A549 (cell line): ENCODE measurements at regions not wholly inside any gene's neighbourhood (a gene's known extent, or its start where the extent isn't known, plus 50 kb on each side); places are given as distances from the start of the nearest gene placed in this dataset.

Experiments used
- ATAC-seq, 2 experiments: fragments of 200-7000 bp in 1 of 2; fragments of >200 bp in 1 of 2; cut with Nextera tagmentation in 1 of 2; cut with Tn5 transposase in 1 of 2; 3 replicates each; pipeline versions ENCODE4 v1.8.0 to v1.9.1; 2018 to 2020; ENCODE audit warnings: mild to moderate bottlenecking in 1 of 2, moderate library complexity in 1 of 2
- CTCF ChIA-PET: fragments of 300-600 bp; sonication (Branson Sonifier 250); formaldehyde crosslinking; extraction: SDS; loops from one replicate; lab custom pipeline; 2021; ENCODE audit warnings: antibody characterized with exemption, inconsistent platforms; lab: Yijun Ruan, JAX
- POLR2A ChIA-PET: fragments of 350-600 bp; formaldehyde crosslinking; extraction: SDS; loops from one replicate; lab custom pipeline; 2021; ENCODE audit warnings: antibody characterized with exemption, inconsistent platforms; lab: Yijun Ruan, JAX
- DNase-seq, 2 experiments: peaks; one replicate each; pipeline versions ENCODE4 v3.0.0 to v3.0.0-alpha.2; 2011 to 2016; ENCODE audit warnings: low read depth in 1 of 2, low spot score in 1 of 2
- FAIRE-seq: peaks from 2 replicates; lab custom pipeline; 2011; peaks lifted over from hg19 to GRCh38; lab: Jason Lieb, UNC
- H3K27ac ChIP-seq, 2 experiments: fragments of >200 bp; sonication (Bioruptor Twin); formaldehyde crosslinking; 3 replicates each; pipeline ENCODE4 v1.5.1; 2016 to 2017
- H3K4me1 ChIP-seq: fragments of >200 bp; sonication (Bioruptor Twin); formaldehyde crosslinking; 3 replicates; pipeline ENCODE4 v1.6.1; 2016
- H3K4me2 ChIP-seq: fragments of >200 bp; sonication (Bioruptor Twin); formaldehyde crosslinking; 3 replicates; pipeline ENCODE4 v1.6.1; 2016
- H3K4me3 ChIP-seq: fragments of >200 bp; sonication (Bioruptor Twin); formaldehyde crosslinking; 3 replicates; pipeline ENCODE4 v1.5.1; 2016
- H3K9me3 ChIP-seq: fragments of >200 bp; sonication (Bioruptor Twin); formaldehyde crosslinking; 3 replicates; pipeline ENCODE4 v1.6.1; 2016
- BCL3 ChIP-seq: fragments of >200 bp; sonication (Bioruptor Twin); formaldehyde crosslinking; IDR thresholded peaks from 3 replicates; pipeline ENCODE4 v1.6.1; 2016
- BHLHE40 ChIP-seq: IDR thresholded peaks from 2 replicates; pipeline ENCODE4 v1.6.1; 2012; ENCODE audit warnings: low read depth, low read length, inconsistent platforms
- CEBPB ChIP-seq, 2 experiments: fragments of >200 bp in 1 of 2; sonication (Bioruptor Twin) in 1 of 2; formaldehyde crosslinking in 1 of 2; IDR thresholded peaks; 2 replicates each; pipeline ENCODE4 v1.6.1; 2012 to 2016
- CTCF ChIP-seq: fragments of >200 bp; sonication (Bioruptor Twin); formaldehyde crosslinking; IDR thresholded peaks from 3 replicates; pipeline ENCODE4 v1.5.1; 2016
- E2F6 ChIP-seq: IDR thresholded peaks from 2 replicates; pipeline ENCODE4 v1.6.1; 2012; ENCODE audit warnings: low read depth, borderline replicate concordance
- GATA3 ChIP-seq: IDR thresholded peaks from 2 replicates; pipeline ENCODE4 v1.6.1; 2012; ENCODE audit warnings: borderline replicate concordance
- HEYL ChIP-seq: fragments of 250-450 bp; sonication (Bioruptor Pico); IDR thresholded peaks from 2 replicates; pipeline ENCODE4 v1.8.0; 2021; ENCODE audit warnings: mild to moderate bottlenecking, moderate library complexity
- HOXA7 ChIP-seq: fragments of 250-450 bp; sonication (Bioruptor Pico); IDR thresholded peaks from 2 replicates; pipeline ENCODE4 v1.5.0; 2020; ENCODE audit warnings: mild to moderate bottlenecking, moderate library complexity
- HOXB5 ChIP-seq: fragments of 250-450 bp; sonication (Bioruptor Pico); IDR thresholded peaks from 2 replicates; pipeline ENCODE4 v1.5.0; 2020; ENCODE audit warnings: mild to moderate bottlenecking, moderate library complexity
- JUNB ChIP-seq: fragments of >200 bp; sonication (Bioruptor Twin); formaldehyde crosslinking; IDR thresholded peaks from 2 replicates; pipeline ENCODE4 v1.6.1; 2016
- MYC ChIP-seq: IDR thresholded peaks from 2 replicates; pipeline ENCODE4 v1.6.1; 2012; ENCODE audit warnings: mild to moderate bottlenecking, inconsistent platforms, low read length, improper control_type of control experiment, borderline replicate concordance
- POLR2AphosphoS2 ChIP-seq: conservative IDR thresholded peaks from 2 replicates; pipeline ENCODE4 v1.6.1; 2012; ENCODE audit warnings: low read length, improper control_type of control experiment, inconsistent platforms
- RARB ChIP-seq: fragments of 250-450 bp; sonication (Bioruptor Pico); IDR thresholded peaks from 2 replicates; pipeline ENCODE4 v1.8.0; 2021; ENCODE audit warnings: mild to moderate bottlenecking, moderate library complexity
- RCOR1 ChIP-seq: fragments of 150-350 bp; IDR thresholded peaks from 2 replicates; pipeline ENCODE4 v1.6.1; 2014; ENCODE audit warnings: antibody characterized with exemption, low read length, low read depth
- SMC3 ChIP-seq: fragments of >200 bp; sonication (Bioruptor Twin); formaldehyde crosslinking; IDR thresholded peaks from 3 replicates; pipeline ENCODE4 v1.6.1; 2018; ENCODE audit warnings: inconsistent platforms
- TFCP2L1 ChIP-seq: fragments of 250-450 bp; sonication (Bioruptor Pico); IDR thresholded peaks from 2 replicates; pipeline ENCODE4 v1.5.0; 2021; ENCODE audit warnings: mild to moderate bottlenecking
- ZC3H11A ChIP-seq: fragments of 450-650 bp; IDR thresholded peaks from 2 replicates; pipeline ENCODE4 v1.6.1; 2014; ENCODE audit warnings: antibody characterized with exemption, mild to moderate bottlenecking
- ZFP36 ChIP-seq: fragments of 450-650 bp; IDR thresholded peaks from 2 replicates; pipeline ENCODE4 v1.6.1; 2014; ENCODE audit warnings: borderline replicate concordance; ENCODE audit not compliant: partially characterized antibody
- WGBS: methylation state at CpG from one replicate; pipeline ENCODE4 v1.1.6; 2017; ENCODE audit errors: missing lambda C conversion rate; 5-methylcytosine and 5-hydroxymethylcytosine counted together

- ChIA-PET POLR2A (no interaction called here), CTCF (no interaction called here)
- no peak for FAIRE-seq
- Histone ChIP-seq H3K27ac (no peak overlapping the region), H3K4me1 (no peaks in the 10 kb centered on the region), H3K4me3 (no peak overlapping the region), H3K9me3 (no peaks in the 10 kb centered on the region), H3K4me2 (no peak overlapping the region)
- TF ChIP-seq BCL3 (no peak), HEYL (no peak), GATA3 (no peak), BHLHE40 (no peak), ZFP36 (no peak), JUNB (no peak), CTCF (no peak), E2F6 (no peak), HOXA7 (no peak), ZC3H11A (no peak), RCOR1 (no peak)
- DNase-seq, result no peak
- ATAC-seq, result no peak
- WGBS, result 6% methylated on average over 24 of the region's 25 CpGs
These were observed 240.6 kb downstream of the SOX11 start for GRCh38 chr2:5932556-5933469.

DNA sequence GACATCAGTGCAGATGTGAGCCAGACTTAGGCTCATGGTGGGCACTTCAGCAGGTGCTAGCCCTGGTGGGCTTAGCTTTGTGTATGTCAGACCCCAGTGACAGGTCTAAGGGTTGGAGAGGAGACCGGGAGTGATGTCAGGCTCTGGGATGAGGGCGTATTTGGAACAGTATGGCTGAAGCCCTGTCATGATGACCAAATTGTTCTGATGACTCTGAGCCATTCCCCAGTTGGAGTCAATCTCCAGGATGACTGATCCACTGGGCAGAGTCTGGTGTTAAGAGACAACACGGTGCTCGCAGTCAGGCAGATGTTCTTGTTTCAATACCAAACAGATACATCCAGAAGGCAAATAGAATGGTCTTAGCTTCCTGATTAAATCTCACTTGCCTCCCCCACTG lies 241.5 kb downstream of the SOX11 start:
- POLR2A ChIA-PET, result no interaction called here

DNA sequence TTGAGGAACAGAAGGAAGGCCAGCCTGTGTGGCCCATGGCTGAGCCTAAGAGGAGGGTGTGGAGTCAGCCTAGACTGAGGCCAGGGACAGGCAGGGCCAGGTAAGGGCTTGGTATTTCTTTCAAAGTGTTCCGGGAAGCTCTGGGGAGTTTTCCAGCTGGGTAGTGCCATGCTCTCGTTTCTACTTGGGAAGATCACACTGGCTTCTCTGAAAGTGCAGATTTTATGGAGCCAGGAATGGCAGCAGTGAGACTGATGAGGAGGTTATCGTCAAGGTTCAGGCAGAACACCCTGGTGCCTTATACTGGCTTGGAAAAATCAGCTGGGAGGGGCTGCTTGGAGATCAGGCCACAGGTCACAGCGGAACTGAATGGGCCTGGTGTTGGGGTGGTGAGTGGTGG lies 245.1 kb downstream of the SOX11 start:
- no peak overlapping the region for H3K27ac ChIP-seq
- whole genome bisulfite sequencing, result 19% methylated on average over 4 of the region's 4 CpGs
- H3K9me3 ChIP-seq, result no peaks in the 10 kb centered on the region; the same call in 2 of the 3 replicates
- ATAC-seq (no peak), FAIRE-seq (no peak), DNase-seq (no peak)
- TF ChIP-seq POLR2AphosphoS2 (no peak), MYC (no peak), TFCP2L1 (CRISPR knock-in tag) (no peak)
- no peak overlapping the region for H3K4me2 ChIP-seq
- CTCF ChIA-PET, result no interaction called here
- no peaks in the 10 kb centered on the region for H3K4me1 ChIP-seq
- POLR2A ChIA-PET, result no interaction called here
- H3K4me3 ChIP-seq, result no peak overlapping the region

More for the DNA sequence above, 241.5 kb downstream of the SOX11 start:
- Histone ChIP-seq H3K27ac (no peak overlapping the region), H3K4me2 (no peak overlapping the region), H3K4me1 (no peaks in the 10 kb centered on the region), H3K9me3 (no peaks in the 10 kb centered on the region), H3K4me3 (no peak overlapping the region)
- no peak for TF ChIP-seq SMC3
- no peak for TF ChIP-seq CEBPB (IDR thresholded peaks at IDR 0.05)
- no peak for TF ChIP-seq HOXB5 (CRISPR knock-in tag)
- TF ChIP-seq RARB (CRISPR knock-in tag), result no peak
- no peak for DNase-seq
- WGBS, result 0% methylated on average over 4 of the region's 4 CpGs
- FAIRE-seq, result no peak
- CTCF ChIA-PET, result interaction anchor here (0.8 kb wide), 1 partner anchor 839 kb away, joined by 3 read pairs; no protein-coding TSS in a partner anchor
- ATAC-seq, result no peak
